ENCODE measurements at regions not wholly inside any gene's neighbourhood (a gene's known extent, or its start where the extent isn't known, plus 50 kb on each side); places are given as distances from the start of the nearest gene placed in this dataset.

- H3K36me3 ChIP-seq (ENCODE audit: insufficient read depth): no peaks in the 10 kb centered on the region
- H3K4me1 ChIP-seq (ENCODE audit: low read depth, poor library complexity, severe bottlenecking): no peaks in the 10 kb centered on the region
- no peaks in the 10 kb centered on the region for H3K27me3 ChIP-seq (ENCODE audit: insufficient read depth, low read depth)
- no peak overlapping the region for H3K4me3 ChIP-seq (IDR thresholded peaks at IDR 0.05; ENCODE audit: insufficient read depth, low read depth, low read length)
- H3K79me2 ChIP-seq (ENCODE audit: insufficient read depth, low read depth): no peaks in the 10 kb centered on the region
- no peak overlapping the region for H3K27ac ChIP-seq
- H4K20me1 ChIP-seq (ENCODE audit: insufficient read depth): no peaks in the 10 kb centered on the region
- H3K4me2 ChIP-seq: no peak overlapping the region
- no peak overlapping the region for H2AFZ ChIP-seq (ENCODE audit: low read depth)
- TF ChIP-seq CTCF (conservative IDR thresholded peaks at IDR 0.05; ENCODE audit: low read depth, low read length): no peak
- H3K9ac ChIP-seq: no peak overlapping the region
Measured at GRCh38 chr13:73738626-73739025, 395.6 kb downstream of the KLF12 start.

DNA sequence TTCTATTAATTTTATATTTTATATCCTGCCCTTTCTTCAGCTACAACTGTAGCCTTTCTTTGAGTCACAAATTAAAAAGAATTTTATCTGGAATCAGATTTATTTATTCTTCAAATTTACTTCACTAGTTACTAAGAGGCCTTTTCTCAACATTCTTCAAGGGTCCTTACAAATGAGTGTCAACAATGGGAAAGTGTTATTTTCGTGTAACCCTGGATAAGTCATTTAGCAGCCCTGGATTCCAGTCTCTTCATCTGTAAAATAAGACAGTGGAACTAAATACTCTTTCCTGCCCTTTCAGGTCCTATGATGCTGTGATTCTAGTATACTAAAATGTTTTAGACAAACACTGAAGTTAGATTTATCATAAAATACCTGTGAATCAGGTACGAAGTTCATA, 397.0 kb downstream of the KLF12 start:
- Histone ChIP-seq H3K4me3 (IDR thresholded peaks at IDR 0.05; ENCODE audit: insufficient read depth, low read depth, low read length) (no peak overlapping the region), H3K27me3 (ENCODE audit: insufficient read depth, low read depth) (no peaks in the 10 kb centered on the region), H2AFZ (ENCODE audit: low read depth) (no peak overlapping the region), H3K79me2 (ENCODE audit: insufficient read depth, low read depth) (no peaks in the 10 kb centered on the region), H3K36me3 (ENCODE audit: insufficient read depth) (no peaks in the 10 kb centered on the region), H3K9ac (no peak overlapping the region), H3K27ac (no peak overlapping the region), H3K4me1 (ENCODE audit: low read depth, poor library complexity, severe bottlenecking) (no peaks in the 10 kb centered on the region), H3K4me2 (no peak overlapping the region), H4K20me1 (ENCODE audit: insufficient read depth) (no peaks in the 10 kb centered on the region)
- TF ChIP-seq CTCF (conservative IDR thresholded peaks at IDR 0.05; ENCODE audit: low read depth, low read length): no peak

- Histone ChIP-seq H3K79me2 (ENCODE audit: insufficient read depth, low read depth) (no peaks in the 10 kb centered on the region), H3K4me1 (ENCODE audit: low read depth, poor library complexity, severe bottlenecking) (no peaks in the 10 kb centered on the region), H3K36me3 (ENCODE audit: insufficient read depth) (no peaks in the 10 kb centered on the region), H3K9ac (no peak overlapping the region), H4K20me1 (ENCODE audit: insufficient read depth) (no peaks in the 10 kb centered on the region), H3K4me2 (no peak overlapping the region), H2AFZ (ENCODE audit: low read depth) (no peak overlapping the region), H3K4me3 (IDR thresholded peaks at IDR 0.05; ENCODE audit: insufficient read depth, low read depth, low read length) (no peak overlapping the region), H3K27ac (no peak overlapping the region), H3K27me3 (ENCODE audit: insufficient read depth, low read depth) (no peaks in the 10 kb centered on the region)
- TF ChIP-seq CTCF (conservative IDR thresholded peaks at IDR 0.05; ENCODE audit: low read depth, low read length): no peak
Measured at GRCh38 chr13:73733706-73734105, 400.5 kb downstream of the KLF12 start.

DNA sequence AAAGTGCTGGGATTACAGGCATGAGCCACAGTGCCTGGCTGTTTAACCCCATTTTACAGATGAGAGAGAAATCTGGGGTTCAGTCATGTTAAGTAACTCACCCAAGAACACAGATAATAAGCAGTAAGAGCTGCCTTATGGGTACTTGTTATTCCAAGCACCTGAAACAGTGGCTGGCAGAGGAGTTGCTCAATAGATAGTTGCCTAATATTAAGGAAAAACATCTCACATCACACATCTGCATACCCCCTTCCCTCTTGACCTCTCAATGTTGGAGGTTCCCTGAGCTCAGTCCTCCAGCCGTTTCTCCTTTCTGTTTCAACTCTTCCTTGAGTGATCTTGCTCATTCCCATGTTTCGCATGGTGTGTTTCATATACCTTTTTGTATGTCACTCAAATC, 401.9 kb downstream of the KLF12 start:
- no peaks in the 10 kb centered on the region for H3K27me3 ChIP-seq (ENCODE audit: insufficient read depth, low read depth)
- no peak overlapping the region for H3K4me3 ChIP-seq (IDR thresholded peaks at IDR 0.05; ENCODE audit: insufficient read depth, low read depth, low read length)
- H3K4me1 ChIP-seq (ENCODE audit: low read depth, poor library complexity, severe bottlenecking): no peaks in the 10 kb centered on the region
- H3K27ac ChIP-seq: no peak overlapping the region
- no peaks in the 10 kb centered on the region for H3K36me3 ChIP-seq (ENCODE audit: insufficient read depth)
- no peak overlapping the region for H2AFZ ChIP-seq (ENCODE audit: low read depth)
- no peak for TF ChIP-seq CTCF (conservative IDR thresholded peaks at IDR 0.05; ENCODE audit: low read depth, low read length)
- H4K20me1 ChIP-seq (ENCODE audit: insufficient read depth): no peaks in the 10 kb centered on the region
- no peak overlapping the region for H3K4me2 ChIP-seq
- no peaks in the 10 kb centered on the region for H3K79me2 ChIP-seq (ENCODE audit: insufficient read depth, low read depth)
- H3K9ac ChIP-seq: no peak overlapping the region

DNA sequence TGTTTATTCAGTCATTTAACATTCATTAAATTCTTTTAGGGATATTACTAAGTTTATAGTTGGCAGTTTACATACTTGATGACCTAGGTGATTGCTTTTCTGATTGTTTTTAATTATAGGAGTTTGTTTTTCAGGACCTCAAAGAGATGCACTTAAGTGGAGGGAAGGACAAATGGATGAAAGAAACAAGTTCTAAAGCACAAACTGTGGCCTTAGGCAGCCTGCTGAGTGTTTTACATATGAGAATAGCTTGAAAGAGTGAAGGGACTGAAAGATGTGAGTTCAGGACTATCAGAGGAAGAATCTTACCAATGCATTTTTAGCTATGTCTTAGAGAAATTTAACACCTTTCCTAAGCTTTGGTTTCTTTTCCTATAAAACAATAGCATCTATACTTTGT, 402.6 kb downstream of the KLF12 start:
- Histone ChIP-seq H3K4me3 (IDR thresholded peaks at IDR 0.05; ENCODE audit: insufficient read depth, low read depth, low read length) (no peak overlapping the region), H4K20me1 (ENCODE audit: insufficient read depth) (no peaks in the 10 kb centered on the region), H3K9ac (no peak overlapping the region), H3K27ac (no peak overlapping the region), H3K79me2 (ENCODE audit: insufficient read depth, low read depth) (no peaks in the 10 kb centered on the region), H3K4me2 (no peak overlapping the region), H3K36me3 (ENCODE audit: insufficient read depth) (no peaks in the 10 kb centered on the region), H3K4me1 (ENCODE audit: low read depth, poor library complexity, severe bottlenecking) (no peaks in the 10 kb centered on the region), H2AFZ (ENCODE audit: low read depth) (no peak overlapping the region), H3K27me3 (ENCODE audit: insufficient read depth, low read depth) (no peaks in the 10 kb centered on the region)
- no peak for TF ChIP-seq CTCF (conservative IDR thresholded peaks at IDR 0.05; ENCODE audit: low read depth, low read length)
